ENCODE measurements at regions not wholly inside any gene's neighbourhood (a gene's known extent, or its start where the extent isn't known, plus 50 kb on each side); places are given as distances from the start of the nearest gene placed in this dataset.

- Histone ChIP-seq H3K79me2 (ENCODE audit: insufficient read depth, low read length) (no peaks in the 10 kb centered on the region), H3K27me3 (ENCODE audit: control insufficient read depth in 2 of 2, insufficient read depth in 2 of 2, low read length in 2 of 2) (no peaks in the 10 kb centered on the region), H3K4me2 (replicated peaks; ENCODE audit: extremely low read depth, low read length, poor library complexity, severe bottlenecking) (no peak overlapping the region), H3K9ac (ENCODE audit: insufficient read depth, low read length, poor library complexity, severe bottlenecking) (no peak overlapping the region), H3K4me3 (replicated peaks in 1 of 3; ENCODE audit: low read depth in 2 of 3, low read length in 3 of 3) (no peak overlapping the region), H3K9me3 (replicated peaks in 1 of 2; ENCODE audit: control insufficient read depth in 1 of 2, insufficient read depth in 1 of 2, low read length in 2 of 2) (peaks cover 0 to 3% of the 10 kb centered on the region in 2 donors), H3K27ac (ENCODE audit: low read depth in 1 of 2, low read length in 2 of 2) (no peak overlapping the region), H3K36me3 (replicated peaks in 1 of 2; ENCODE audit: control insufficient read depth in 1 of 2, insufficient read depth in 2 of 2, low read length in 2 of 2) (no peaks in the 10 kb centered on the region), H4K20me1 (ENCODE audit: insufficient read depth, low read length) (no peaks in the 10 kb centered on the region), H3K4me1 (ENCODE audit: control insufficient read depth in 1 of 2, insufficient read depth in 2 of 2, low read length in 2 of 2) (no peaks in the 10 kb centered on the region), H2AFZ (ENCODE audit: insufficient read depth, low read depth, low read length, poor library complexity, severe bottlenecking) (no peak overlapping the region)
- Mint-ChIP-seq H3K4me3 (no peak overlapping the region), H3K36me3 (no peaks in the 10 kb centered on the region), H3K4me1 (no peaks in the 10 kb centered on the region), H3K27ac (no peak overlapping the region), H3K27me3 (ENCODE audit: low read depth in 3 of 3) (peaks cover 0 to 6% (median 4%) of the 10 kb centered on the region in 3 donors), H3K9me3 (peaks cover 0 to 8% (median 3%) of the 10 kb centered on the region in 7 donors)
- 96% methylated on average over 3 of the region's 4 CpGs for WGBS (ENCODE audit: insufficient coverage)
- DNase-seq, result no peak
- intact Hi-C loops (cut with micrococcal nuclease), result no loop called here
- no peak for TF ChIP-seq CTCF (IDR thresholded peaks at IDR 0.05)
Observed at GRCh38 chr5:174448041-174448440, 276.3 kb upstream of the MSX2 start.

DNA sequence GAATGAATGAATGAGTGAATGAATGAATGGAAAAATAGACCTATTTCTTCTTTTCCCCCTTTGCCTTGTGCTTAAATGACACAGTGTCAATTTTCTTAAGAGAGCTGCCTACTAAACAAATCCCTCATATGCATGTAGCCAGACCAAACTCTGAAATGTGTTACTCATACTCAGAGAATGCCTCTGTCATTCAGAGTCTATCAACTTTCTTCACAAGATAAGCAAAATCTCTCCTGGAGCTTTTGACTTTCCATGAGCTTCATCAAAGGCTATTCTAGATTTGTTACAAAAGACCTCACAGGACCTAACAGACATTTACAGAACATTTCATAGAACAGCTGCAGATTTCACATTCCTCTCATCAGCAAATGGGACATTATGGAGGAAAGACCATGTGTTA, 275.7 kb upstream of the MSX2 start:
- no peak overlapping the region for H3K27ac ChIP-seq (ENCODE audit: low read depth in 1 of 2, low read length in 2 of 2)
- intact Hi-C loops (cut with micrococcal nuclease), result no loop called here
- no peak overlapping the region for H3K27ac Mint-ChIP-seq

More for the DNA sequence above, 275.7 kb upstream of the MSX2 start:
- H3K4me2 ChIP-seq (replicated peaks; ENCODE audit: extremely low read depth, low read length, poor library complexity, severe bottlenecking), result no peak overlapping the region
- H3K4me1 Mint-ChIP-seq, result no peaks in the 10 kb centered on the region
- peaks cover 0 to 3% of the 10 kb centered on the region in 2 donors for H3K9me3 ChIP-seq (replicated peaks in 1 of 2; ENCODE audit: control insufficient read depth in 1 of 2, insufficient read depth in 1 of 2, low read length in 2 of 2)
- peaks cover 0 to 8% (median 3%) of the 10 kb centered on the region in 7 donors for H3K9me3 Mint-ChIP-seq
- TF ChIP-seq CTCF (IDR thresholded peaks at IDR 0.05), result no peak
- H2AFZ ChIP-seq (ENCODE audit: insufficient read depth, low read depth, low read length, poor library complexity, severe bottlenecking), result no peak overlapping the region
- H3K27me3 ChIP-seq (ENCODE audit: control insufficient read depth in 2 of 2, insufficient read depth in 2 of 2, low read length in 2 of 2), result no peaks in the 10 kb centered on the region
- DNase-seq, result no peak
- H3K27me3 Mint-ChIP-seq (ENCODE audit: low read depth in 3 of 3), result peaks cover 0 to 6% (median 3%) of the 10 kb centered on the region in 3 donors
- H3K4me3 Mint-ChIP-seq, result no peak overlapping the region
- no peaks in the 10 kb centered on the region for H3K36me3 ChIP-seq (replicated peaks in 1 of 2; ENCODE audit: control insufficient read depth in 1 of 2, insufficient read depth in 2 of 2, low read length in 2 of 2)
- no peak overlapping the region for H3K4me3 ChIP-seq (replicated peaks in 1 of 3; ENCODE audit: low read depth in 2 of 3, low read length in 3 of 3)
- no peaks in the 10 kb centered on the region for H3K4me1 ChIP-seq (ENCODE audit: control insufficient read depth in 1 of 2, insufficient read depth in 2 of 2, low read length in 2 of 2)
- no peaks in the 10 kb centered on the region for H3K36me3 Mint-ChIP-seq
- H3K9ac ChIP-seq (ENCODE audit: insufficient read depth, low read length, poor library complexity, severe bottlenecking), result no peak overlapping the region
- H4K20me1 ChIP-seq (ENCODE audit: insufficient read depth, low read length), result no peaks in the 10 kb centered on the region
- no peaks in the 10 kb centered on the region for H3K79me2 ChIP-seq (ENCODE audit: insufficient read depth, low read length)

Measured in CD14-positive monocyte (primary cell).